ENCODE measurements at regions not wholly inside any gene's neighbourhood (a gene's known extent, or its start where the extent isn't known, plus 50 kb on each side); places are given as distances from the start of the nearest gene placed in this dataset.

DNA sequence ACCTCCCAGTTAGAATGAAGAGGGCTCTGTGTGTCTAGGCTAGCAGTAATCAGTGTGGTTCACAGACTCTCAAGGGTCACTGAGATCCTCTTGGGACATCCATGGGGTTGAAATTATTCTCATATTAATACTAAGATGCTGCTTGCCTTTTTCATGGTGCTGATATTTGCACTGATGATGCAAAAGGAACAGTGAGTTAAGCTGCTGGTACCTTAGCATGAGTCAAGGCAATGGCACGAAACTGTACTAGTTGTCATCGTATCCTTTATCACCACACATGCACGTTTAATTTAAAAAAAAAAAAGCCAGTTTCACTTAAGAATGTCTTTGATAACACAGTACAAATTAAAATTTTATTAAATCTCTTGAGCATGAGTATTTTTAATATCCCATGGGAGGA, 151.9 kb upstream of the TANK start:
- no peak for DNase-seq
- no peaks in the 10 kb centered on the region for H3K4me1 ChIP-seq (ENCODE audit: control insufficient read depth, insufficient read depth, low read length, poor library complexity, severe bottlenecking)
- no peak overlapping the region for H3K4me3 ChIP-seq (ENCODE audit: insufficient read depth, low read depth, low read length, poor library complexity, severe bottlenecking)
- H3K36me3 ChIP-seq (ENCODE audit: control insufficient read depth, insufficient read depth, low read length): no peaks in the 10 kb centered on the region
- H3K9me3 ChIP-seq (ENCODE audit: control insufficient read depth, low read length): no peaks in the 10 kb centered on the region
- no peak overlapping the region for H3K27ac ChIP-seq (ENCODE audit: insufficient read depth, low read length, poor library complexity, severe bottlenecking)
- no peaks in the 10 kb centered on the region for H3K27me3 ChIP-seq (replicated peaks; ENCODE audit: control insufficient read depth, insufficient read depth, low read length, poor library complexity, severe bottlenecking)

DNA sequence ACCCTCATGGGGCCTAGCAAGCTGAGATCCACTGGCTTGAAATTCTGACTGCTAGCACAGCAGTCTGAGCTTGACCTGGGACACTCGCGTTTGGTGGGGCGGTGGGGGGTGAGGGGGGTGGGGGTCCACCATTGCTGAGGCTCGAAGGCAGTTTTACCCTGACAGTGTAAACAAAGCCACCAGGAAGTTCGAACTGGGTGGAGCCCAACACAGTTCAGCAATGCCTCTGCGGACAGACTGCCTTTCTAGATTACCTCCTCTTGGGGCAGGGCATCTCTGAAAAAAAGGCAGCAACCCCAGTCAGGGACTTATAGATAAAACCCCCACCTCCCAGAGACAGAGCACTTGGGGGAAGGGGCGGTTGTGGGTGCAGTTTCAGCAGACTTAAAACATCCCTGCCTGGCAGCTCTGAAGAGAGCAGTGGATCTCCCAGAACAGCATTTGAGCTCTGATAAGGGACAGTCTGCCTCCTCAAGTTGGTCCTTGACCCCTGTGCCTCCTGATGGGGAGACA, 149.7 kb upstream of the TANK start:
- Histone ChIP-seq H3K4me3 (ENCODE audit: insufficient read depth, low read depth, low read length, poor library complexity, severe bottlenecking) (no peak overlapping the region), H3K27me3 (replicated peaks; ENCODE audit: control insufficient read depth, insufficient read depth, low read length, poor library complexity, severe bottlenecking) (no peaks in the 10 kb centered on the region), H3K36me3 (ENCODE audit: control insufficient read depth, insufficient read depth, low read length) (no peaks in the 10 kb centered on the region), H3K4me1 (ENCODE audit: control insufficient read depth, insufficient read depth, low read length, poor library complexity, severe bottlenecking) (no peaks in the 10 kb centered on the region), H3K27ac (ENCODE audit: insufficient read depth, low read length, poor library complexity, severe bottlenecking) (no peak overlapping the region), H3K9me3 (ENCODE audit: control insufficient read depth, low read length) (no peaks in the 10 kb centered on the region)
- DNase-seq: no peak

DNA sequence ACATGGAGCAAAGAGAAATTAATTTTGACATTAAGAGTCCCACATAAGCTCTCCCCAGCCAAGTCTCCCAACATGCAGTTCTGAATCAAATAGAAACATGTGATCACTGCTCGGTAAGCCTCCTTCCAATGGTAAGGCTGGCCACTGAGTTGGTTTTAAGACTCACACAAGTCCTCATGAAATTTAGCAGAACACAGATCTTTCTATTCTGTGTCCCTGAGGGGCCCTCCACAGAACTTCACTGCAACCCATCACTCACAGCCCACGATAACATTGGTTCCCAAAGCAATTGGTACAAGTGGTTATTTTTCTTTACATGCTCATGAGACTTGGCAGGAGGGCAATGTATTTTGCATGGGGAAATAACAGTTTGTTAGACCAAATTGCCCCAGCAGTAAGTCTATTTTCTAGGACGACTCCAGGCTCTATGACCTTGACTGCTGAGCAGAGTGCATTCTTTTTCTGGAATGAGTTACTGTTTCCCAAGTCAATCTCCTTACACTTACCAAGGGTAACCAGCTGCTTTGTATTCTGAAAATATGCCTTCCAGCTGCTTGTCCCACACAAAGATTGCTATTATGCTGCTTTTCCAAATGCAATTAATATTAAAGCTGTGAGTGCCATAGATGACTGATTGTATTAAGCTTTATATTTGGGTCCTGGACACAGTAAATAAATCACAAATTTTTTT, 142.3 kb upstream of the TANK start:
- H3K4me3 ChIP-seq (ENCODE audit: insufficient read depth, low read depth, low read length, poor library complexity, severe bottlenecking): no peak overlapping the region
- no peak overlapping the region for H3K27ac ChIP-seq (ENCODE audit: insufficient read depth, low read length, poor library complexity, severe bottlenecking)
- no peaks in the 10 kb centered on the region for H3K27me3 ChIP-seq (replicated peaks; ENCODE audit: control insufficient read depth, insufficient read depth, low read length, poor library complexity, severe bottlenecking)
- DNase-seq: no peak
- no peaks in the 10 kb centered on the region for H3K9me3 ChIP-seq (ENCODE audit: control insufficient read depth, low read length)
- no peaks in the 10 kb centered on the region for H3K36me3 ChIP-seq (ENCODE audit: control insufficient read depth, insufficient read depth, low read length)
- no peaks in the 10 kb centered on the region for H3K4me1 ChIP-seq (ENCODE audit: control insufficient read depth, insufficient read depth, low read length, poor library complexity, severe bottlenecking)

DNA sequence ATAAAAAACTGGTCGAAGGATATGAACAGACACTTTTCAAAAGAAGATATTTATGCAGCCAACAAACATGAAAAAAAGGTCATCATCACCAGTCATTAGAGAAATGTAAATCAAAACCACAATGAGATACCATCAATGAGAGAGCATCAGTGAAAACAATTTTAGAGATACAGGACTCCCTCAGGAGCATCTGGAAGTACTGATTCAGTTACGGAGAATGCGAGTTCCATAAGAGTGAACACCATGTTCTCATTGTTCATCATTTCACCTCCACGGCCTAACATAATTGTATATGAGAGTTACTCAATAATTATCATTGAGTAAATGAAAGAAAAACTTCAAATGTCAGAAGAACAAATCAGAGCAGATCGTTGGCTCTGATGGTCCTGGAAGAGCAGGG, 140.9 kb upstream of the TANK start:
- Histone ChIP-seq H3K4me3 (ENCODE audit: insufficient read depth, low read depth, low read length, poor library complexity, severe bottlenecking) (no peak overlapping the region), H3K9me3 (ENCODE audit: control insufficient read depth, low read length) (no peaks in the 10 kb centered on the region), H3K4me1 (ENCODE audit: control insufficient read depth, insufficient read depth, low read length, poor library complexity, severe bottlenecking) (no peaks in the 10 kb centered on the region), H3K27me3 (replicated peaks; ENCODE audit: control insufficient read depth, insufficient read depth, low read length, poor library complexity, severe bottlenecking) (no peaks in the 10 kb centered on the region), H3K36me3 (ENCODE audit: control insufficient read depth, insufficient read depth, low read length) (no peaks in the 10 kb centered on the region), H3K27ac (ENCODE audit: insufficient read depth, low read length, poor library complexity, severe bottlenecking) (no peak overlapping the region)
- no peak for DNase-seq

DNA sequence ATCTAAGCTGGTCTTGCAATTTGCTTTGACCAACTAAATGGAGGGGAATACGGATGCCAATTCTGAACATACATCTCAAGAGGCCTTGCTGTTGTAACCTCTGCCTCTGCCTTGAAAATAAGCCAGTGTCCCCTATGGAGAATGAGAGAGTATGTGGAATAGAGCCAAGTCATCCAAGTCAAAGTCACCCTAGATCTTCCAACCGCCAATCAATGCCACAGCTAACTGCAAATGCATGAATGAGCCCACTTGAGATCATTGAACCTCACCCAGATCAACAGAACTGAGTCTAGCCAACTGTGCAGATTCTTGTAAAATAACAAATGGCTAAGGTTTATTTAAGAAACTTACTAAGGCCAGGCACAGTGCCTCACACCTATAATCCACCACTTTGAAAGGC, 139.8 kb upstream of the TANK start:
- no peaks in the 10 kb centered on the region for H3K9me3 ChIP-seq (ENCODE audit: control insufficient read depth, low read length)
- no peak overlapping the region for H3K27ac ChIP-seq (ENCODE audit: insufficient read depth, low read length, poor library complexity, severe bottlenecking)
- H3K4me1 ChIP-seq (ENCODE audit: control insufficient read depth, insufficient read depth, low read length, poor library complexity, severe bottlenecking): no peaks in the 10 kb centered on the region
- DNase-seq: no peak
- no peaks in the 10 kb centered on the region for H3K36me3 ChIP-seq (ENCODE audit: control insufficient read depth, insufficient read depth, low read length)
- H3K4me3 ChIP-seq (ENCODE audit: insufficient read depth, low read depth, low read length, poor library complexity, severe bottlenecking): no peak overlapping the region
- no peaks in the 10 kb centered on the region for H3K27me3 ChIP-seq (replicated peaks; ENCODE audit: control insufficient read depth, insufficient read depth, low read length, poor library complexity, severe bottlenecking)

DNA sequence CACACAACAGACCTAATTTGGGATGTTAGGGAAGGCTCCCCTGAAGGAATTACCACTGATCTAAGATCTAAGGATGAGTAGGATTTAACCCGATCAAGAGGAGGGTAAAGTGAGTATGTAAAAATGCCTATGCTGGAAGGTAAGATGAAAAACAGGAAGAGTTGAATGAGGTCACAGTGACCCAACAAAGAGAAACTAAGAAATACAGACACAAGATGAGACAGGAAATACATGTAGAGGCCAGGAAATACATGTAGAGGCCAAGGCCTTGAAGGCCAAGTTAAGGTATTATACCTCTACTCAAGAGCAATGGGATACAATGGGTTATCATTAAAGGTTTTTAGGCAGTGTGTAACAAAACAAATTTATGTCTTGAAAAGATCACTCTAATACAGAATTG, 131.6 kb upstream of the TANK start:
- DNase-seq: no peak
- no peaks in the 10 kb centered on the region for H3K27me3 ChIP-seq (replicated peaks; ENCODE audit: control insufficient read depth, insufficient read depth, low read length, poor library complexity, severe bottlenecking)
- H3K4me3 ChIP-seq (ENCODE audit: insufficient read depth, low read depth, low read length, poor library complexity, severe bottlenecking): no peak overlapping the region
- H3K36me3 ChIP-seq (ENCODE audit: control insufficient read depth, insufficient read depth, low read length): no peaks in the 10 kb centered on the region
- no peaks in the 10 kb centered on the region for H3K4me1 ChIP-seq (ENCODE audit: control insufficient read depth, insufficient read depth, low read length, poor library complexity, severe bottlenecking)
- H3K27ac ChIP-seq (ENCODE audit: insufficient read depth, low read length, poor library complexity, severe bottlenecking): no peak overlapping the region
- H3K9me3 ChIP-seq (ENCODE audit: control insufficient read depth, low read length): no peaks in the 10 kb centered on the region

DNA sequence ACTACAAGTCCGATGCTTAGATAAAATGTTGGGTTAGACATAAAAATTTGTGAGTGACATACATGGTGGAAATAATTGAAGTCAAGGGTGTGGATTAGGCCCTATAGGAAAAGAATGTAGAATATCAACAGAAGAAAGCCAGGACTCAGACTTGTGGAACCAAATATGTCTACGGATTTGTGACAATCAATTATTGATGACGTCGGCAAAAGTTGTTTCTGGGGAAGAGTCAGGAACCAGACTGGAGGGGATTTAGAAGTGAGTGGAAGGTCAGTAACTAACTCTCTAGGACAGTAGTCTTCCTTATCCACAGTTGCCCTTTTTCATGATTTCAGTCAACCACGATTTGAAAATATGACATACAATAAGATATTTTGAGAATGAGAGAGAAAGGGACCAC, 130.9 kb upstream of the TANK start:
- H3K9me3 ChIP-seq (ENCODE audit: control insufficient read depth, low read length): no peaks in the 10 kb centered on the region
- no peak for DNase-seq

DNA sequence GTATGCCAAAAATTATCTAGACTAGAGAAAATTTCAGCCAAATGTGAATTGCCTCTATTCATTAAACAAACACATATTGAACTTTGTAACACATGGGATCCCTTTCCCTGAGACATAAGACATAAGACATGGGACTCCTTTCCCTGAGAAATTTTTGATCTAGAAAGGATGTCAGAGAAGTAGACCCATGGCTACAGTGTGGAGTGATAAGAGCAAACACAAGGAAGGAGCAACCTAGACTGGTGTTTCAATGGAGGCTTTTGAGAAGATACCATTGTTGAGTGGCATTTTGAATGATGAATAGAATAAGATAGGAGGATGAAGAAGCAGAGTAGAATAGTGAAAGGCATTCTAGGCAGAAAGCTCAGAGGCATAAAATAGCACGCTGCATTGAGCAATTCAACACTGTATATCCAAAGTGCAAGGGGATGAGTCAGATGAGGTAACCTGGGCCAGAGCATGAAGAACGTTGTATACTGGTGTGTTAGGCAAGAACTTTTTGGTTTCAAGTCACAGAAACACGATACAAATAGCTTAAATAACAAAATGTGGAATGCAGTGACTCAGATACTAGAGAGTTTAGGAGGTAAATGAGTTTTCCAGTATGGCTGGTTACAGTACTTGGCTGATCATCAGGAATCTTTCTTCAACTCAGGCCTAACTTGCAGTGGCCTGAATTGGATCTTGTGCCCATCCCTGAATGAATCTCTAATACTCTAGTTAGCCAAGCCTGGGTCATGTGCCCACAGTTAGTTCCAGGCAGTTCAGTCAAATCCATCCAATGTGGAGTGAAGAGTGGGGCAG, 129.8 kb upstream of the TANK start:
- Histone ChIP-seq H3K27me3 (replicated peaks; ENCODE audit: control insufficient read depth, insufficient read depth, low read length, poor library complexity, severe bottlenecking) (no peaks in the 10 kb centered on the region), H3K4me3 (ENCODE audit: insufficient read depth, low read depth, low read length, poor library complexity, severe bottlenecking) (no peak overlapping the region), H3K36me3 (ENCODE audit: control insufficient read depth, insufficient read depth, low read length) (no peaks in the 10 kb centered on the region), H3K9me3 (ENCODE audit: control insufficient read depth, low read length) (no peaks in the 10 kb centered on the region), H3K4me1 (ENCODE audit: control insufficient read depth, insufficient read depth, low read length, poor library complexity, severe bottlenecking) (no peaks in the 10 kb centered on the region), H3K27ac (ENCODE audit: insufficient read depth, low read length, poor library complexity, severe bottlenecking) (no peak overlapping the region)
- DNase-seq: no peak

More for the DNA sequence above, 130.9 kb upstream of the TANK start:
- H3K27me3 ChIP-seq (replicated peaks; ENCODE audit: control insufficient read depth, insufficient read depth, low read length, poor library complexity, severe bottlenecking): no peaks in the 10 kb centered on the region
- H3K4me1 ChIP-seq (ENCODE audit: control insufficient read depth, insufficient read depth, low read length, poor library complexity, severe bottlenecking): no peaks in the 10 kb centered on the region
- no peak overlapping the region for H3K27ac ChIP-seq (ENCODE audit: insufficient read depth, low read length, poor library complexity, severe bottlenecking)
- H3K36me3 ChIP-seq (ENCODE audit: control insufficient read depth, insufficient read depth, low read length): no peaks in the 10 kb centered on the region
- no peak overlapping the region for H3K4me3 ChIP-seq (ENCODE audit: insufficient read depth, low read depth, low read length, poor library complexity, severe bottlenecking)

DNA sequence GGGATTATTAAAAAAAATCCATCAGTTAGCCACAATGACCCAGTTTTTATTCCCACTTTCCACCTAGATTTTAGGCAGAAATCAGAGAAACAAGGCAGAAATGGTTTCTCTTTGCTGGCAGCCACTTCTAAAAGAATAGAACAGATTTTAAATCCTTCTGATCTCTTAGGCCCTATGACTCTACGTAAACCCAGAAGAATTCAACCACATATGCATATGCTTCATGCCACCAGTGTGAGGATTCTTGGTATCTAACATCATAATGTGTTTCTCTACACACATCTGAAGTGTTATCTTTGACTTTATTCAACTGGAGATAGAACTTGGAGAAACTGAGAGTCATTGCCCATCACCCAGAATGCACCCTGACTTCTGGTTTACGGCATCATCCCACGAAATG, 128.7 kb upstream of the TANK start:
- no peaks in the 10 kb centered on the region for H3K36me3 ChIP-seq (ENCODE audit: control insufficient read depth, insufficient read depth, low read length)
- no peak overlapping the region for H3K4me3 ChIP-seq (ENCODE audit: insufficient read depth, low read depth, low read length, poor library complexity, severe bottlenecking)
- no peak overlapping the region for H3K27ac ChIP-seq (ENCODE audit: insufficient read depth, low read length, poor library complexity, severe bottlenecking)
- no peaks in the 10 kb centered on the region for H3K4me1 ChIP-seq (ENCODE audit: control insufficient read depth, insufficient read depth, low read length, poor library complexity, severe bottlenecking)
- H3K27me3 ChIP-seq (replicated peaks; ENCODE audit: control insufficient read depth, insufficient read depth, low read length, poor library complexity, severe bottlenecking): no peaks in the 10 kb centered on the region
- no peak for DNase-seq
- no peaks in the 10 kb centered on the region for H3K9me3 ChIP-seq (ENCODE audit: control insufficient read depth, low read length)

DNA sequence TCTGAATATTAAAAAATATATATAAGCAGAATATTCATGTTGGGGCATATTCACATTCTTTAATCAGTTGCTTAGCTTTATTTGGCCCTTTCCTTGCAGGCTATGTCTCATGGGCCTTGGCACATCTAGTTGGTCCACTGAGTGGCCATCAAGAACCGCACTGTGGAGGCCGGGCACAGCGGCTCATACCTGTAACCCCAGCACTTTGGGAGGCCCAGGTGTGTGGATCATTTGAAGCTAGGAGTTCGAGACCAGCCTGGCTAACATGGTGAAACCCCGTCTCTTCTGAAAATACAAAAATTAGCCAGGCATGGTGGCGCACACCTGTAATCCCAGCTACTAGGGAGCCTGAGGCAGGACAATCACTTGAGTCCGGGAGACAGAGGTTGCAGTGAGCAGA, 127.6 kb upstream of the TANK start:
- no peak overlapping the region for H3K4me3 ChIP-seq (ENCODE audit: insufficient read depth, low read depth, low read length, poor library complexity, severe bottlenecking)
- no peak overlapping the region for H3K27ac ChIP-seq (ENCODE audit: insufficient read depth, low read length, poor library complexity, severe bottlenecking)
- H3K27me3 ChIP-seq (replicated peaks; ENCODE audit: control insufficient read depth, insufficient read depth, low read length, poor library complexity, severe bottlenecking): no peaks in the 10 kb centered on the region
- no peaks in the 10 kb centered on the region for H3K36me3 ChIP-seq (ENCODE audit: control insufficient read depth, insufficient read depth, low read length)
- no peak for DNase-seq
- H3K4me1 ChIP-seq (ENCODE audit: control insufficient read depth, insufficient read depth, low read length, poor library complexity, severe bottlenecking): no peaks in the 10 kb centered on the region
- no peaks in the 10 kb centered on the region for H3K9me3 ChIP-seq (ENCODE audit: control insufficient read depth, low read length)

All from effector memory CD4-positive, alpha-beta T cell (primary cell).